Brain microvascular endothelial cell (primary cell): ENCODE measurements at regions not wholly inside any gene's neighbourhood (a gene's known extent, or its start where the extent isn't known, plus 50 kb on each side); places are given as distances from the start of the nearest gene placed in this dataset.

Experiments
- DNase-seq: peaks from one replicate; pipeline ENCODE4 v3.0.0-alpha.2; 2020
- H3K27ac ChIP-seq: fragments of 250-450 bp; sonication (Bioruptor Pico); 2 replicates; pipeline ENCODE4 v1.5.1; 2020; ENCODE audit warnings: mild to moderate bottlenecking, moderate library complexity
- H3K27me3 ChIP-seq: fragments of 250-450 bp; sonication (Bioruptor Pico); replicated peaks from 2 replicates; pipeline ENCODE4 v1.5.1; 2020; ENCODE audit warnings: mild to moderate bottlenecking
- H3K36me3 ChIP-seq: fragments of 250-450 bp; sonication (Bioruptor Pico); replicated peaks from 2 replicates; pipeline ENCODE4 v1.5.1; 2020; ENCODE audit warnings: mild to moderate bottlenecking
- H3K4me3 ChIP-seq: 2 replicates; pipeline ENCODE4 v1.5.1; 2011; ENCODE audit warnings: low read depth, mild to moderate bottlenecking, control low read depth, low read length, moderate library complexity
- in situ Hi-C: cut with HindIII; loops from 2 replicates; pipeline ENCODE4 v1.10.0; 2017; ENCODE audit warnings: low sequenced_read_pairs, low pct_ligation_motif_present
- TF ChIP-seq, protein P1 (sequence below): IDR thresholded peaks from 2 replicates; pipeline ENCODE4 v1.5.1; 2011; ENCODE audit warnings: low read depth, mild to moderate bottlenecking, moderate library complexity, low read length, control low read depth, inconsistent platforms; ENCODE audit errors: missing control alignments

DNA sequence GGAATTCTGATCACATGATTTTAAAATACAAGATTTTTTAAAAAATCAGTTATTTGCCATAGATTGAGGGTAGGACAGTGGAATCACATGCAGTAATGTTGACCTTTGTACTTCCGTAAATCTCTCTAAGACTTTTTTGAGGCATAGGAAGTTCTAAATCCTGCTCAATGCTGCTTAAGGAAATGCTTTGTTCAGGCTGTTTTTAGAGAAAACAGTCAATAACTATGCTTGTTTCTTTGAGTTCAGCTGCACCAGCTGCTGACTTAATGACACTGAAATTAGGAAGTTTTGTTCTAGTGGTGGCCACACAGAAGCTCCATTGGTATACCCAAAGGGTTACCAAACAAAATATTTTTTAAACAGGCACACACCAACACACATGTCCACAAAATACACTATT lies 60.9 kb downstream of the KLF12 start:
- no peak for DNase-seq
- Histone ChIP-seq H3K27me3 (no peaks in the 10 kb centered on the region), H3K4me3 (no peak overlapping the region), H3K36me3 (no peaks in the 10 kb centered on the region), H3K27ac (no peak overlapping the region)
- TF ChIP-seq, protein P1, sequence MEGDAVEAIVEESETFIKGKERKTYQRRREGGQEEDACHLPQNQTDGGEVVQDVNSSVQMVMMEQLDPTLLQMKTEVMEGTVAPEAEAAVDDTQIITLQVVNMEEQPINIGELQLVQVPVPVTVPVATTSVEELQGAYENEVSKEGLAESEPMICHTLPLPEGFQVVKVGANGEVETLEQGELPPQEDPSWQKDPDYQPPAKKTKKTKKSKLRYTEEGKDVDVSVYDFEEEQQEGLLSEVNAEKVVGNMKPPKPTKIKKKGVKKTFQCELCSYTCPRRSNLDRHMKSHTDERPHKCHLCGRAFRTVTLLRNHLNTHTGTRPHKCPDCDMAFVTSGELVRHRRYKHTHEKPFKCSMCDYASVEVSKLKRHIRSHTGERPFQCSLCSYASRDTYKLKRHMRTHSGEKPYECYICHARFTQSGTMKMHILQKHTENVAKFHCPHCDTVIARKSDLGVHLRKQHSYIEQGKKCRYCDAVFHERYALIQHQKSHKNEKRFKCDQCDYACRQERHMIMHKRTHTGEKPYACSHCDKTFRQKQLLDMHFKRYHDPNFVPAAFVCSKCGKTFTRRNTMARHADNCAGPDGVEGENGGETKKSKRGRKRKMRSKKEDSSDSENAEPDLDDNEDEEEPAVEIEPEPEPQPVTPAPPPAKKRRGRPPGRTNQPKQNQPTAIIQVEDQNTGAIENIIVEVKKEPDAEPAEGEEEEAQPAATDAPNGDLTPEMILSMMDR, result no peak
- in situ Hi-C loops, result no loop called here

DNA sequence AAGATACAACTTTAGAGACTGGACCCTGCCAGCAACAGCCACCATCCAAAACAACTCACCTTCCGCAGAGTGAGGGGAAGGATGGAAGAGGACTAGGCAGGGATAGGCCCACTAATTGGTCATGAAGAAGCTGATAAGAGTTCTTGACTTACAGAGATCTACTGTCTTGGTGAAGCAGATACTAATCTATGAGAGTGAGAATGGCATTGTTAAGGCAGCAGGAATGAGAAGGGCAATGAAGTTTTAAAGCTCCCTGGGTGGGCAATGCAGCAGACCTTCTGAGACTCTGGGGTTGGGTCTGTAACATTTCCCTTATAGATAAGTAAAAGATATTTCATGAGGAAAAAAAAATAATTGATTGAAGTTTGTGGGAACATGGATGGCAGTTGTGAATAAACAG lies 63.7 kb downstream of the KLF12 start:
- Histone ChIP-seq H3K27ac (no peak overlapping the region), H3K27me3 (no peaks in the 10 kb centered on the region), H3K36me3 (no peaks in the 10 kb centered on the region), H3K4me3 (no peak overlapping the region)
- TF ChIP-seq, protein P1, result no peak
- in situ Hi-C loops, result no loop called here
- no peak for DNase-seq

DNA sequence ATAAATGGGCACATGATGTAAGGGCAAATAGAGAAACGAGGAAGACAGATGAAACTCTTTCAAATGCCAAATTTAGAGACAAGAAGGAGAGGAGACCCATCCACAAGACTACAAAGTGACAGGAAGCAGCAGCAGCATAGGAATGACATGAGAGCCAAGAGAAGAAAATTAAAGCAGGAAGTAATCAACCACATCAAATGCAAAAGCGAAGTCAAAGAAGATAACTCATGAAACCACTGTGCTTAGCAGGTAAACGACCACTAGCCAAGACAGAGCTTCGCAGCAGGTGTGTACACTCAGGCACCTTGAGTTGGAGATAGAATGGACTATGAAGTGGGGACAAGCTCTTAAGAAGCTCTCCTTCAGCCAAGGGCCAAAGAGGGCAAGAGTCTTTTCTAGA lies 64.1 kb downstream of the KLF12 start:
- Histone ChIP-seq H3K36me3 (no peaks in the 10 kb centered on the region), H3K27me3 (no peaks in the 10 kb centered on the region), H3K4me3 (no peak overlapping the region), H3K27ac (no peak overlapping the region)
- in situ Hi-C loops, result no loop called here
- DNase-seq, result no peak
- TF ChIP-seq, protein P1, result no peak

DNA sequence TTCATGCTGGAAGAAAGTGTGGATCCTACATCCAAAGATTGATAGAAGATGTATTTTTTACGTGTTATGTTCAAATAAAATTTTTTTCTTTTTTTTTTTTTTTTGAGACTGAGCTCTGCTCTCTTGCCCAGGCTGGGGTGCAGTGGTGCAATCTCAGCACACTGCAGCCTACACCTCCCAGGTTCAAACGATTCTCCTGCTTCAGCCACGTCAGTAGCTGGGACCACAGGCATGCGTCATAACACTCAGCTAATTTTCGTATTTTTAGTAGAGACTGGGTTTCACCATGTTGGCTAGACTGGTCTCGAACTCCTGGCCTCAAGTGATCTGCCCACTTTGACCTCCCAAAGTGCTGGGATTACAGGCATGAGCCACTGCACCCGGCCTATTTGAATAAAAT lies 65.7 kb downstream of the KLF12 start:
- no peak for DNase-seq
- TF ChIP-seq, protein P1, result no peak

DNA sequence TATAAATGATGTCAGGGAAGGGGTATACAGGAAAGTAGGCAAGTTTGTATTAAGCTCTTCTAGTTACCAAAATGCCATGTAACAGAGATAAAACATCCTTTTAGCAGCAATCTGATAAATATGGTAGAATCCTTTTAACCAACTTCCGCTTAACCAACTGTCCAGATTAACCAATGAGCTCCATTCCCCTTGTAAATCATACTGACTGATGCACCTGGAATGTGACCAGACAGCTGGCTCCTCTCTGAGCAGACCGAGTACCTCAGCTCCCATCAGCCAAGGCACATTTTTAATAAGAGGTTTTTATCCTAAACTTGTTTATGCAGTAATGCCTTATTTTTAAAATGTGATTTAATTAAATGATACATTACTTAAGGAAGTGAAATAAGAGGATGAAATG lies 66.4 kb downstream of the KLF12 start:
- Histone ChIP-seq H3K27me3 (no peaks in the 10 kb centered on the region), H3K36me3 (no peaks in the 10 kb centered on the region), H3K4me3 (no peak overlapping the region), H3K27ac (no peak overlapping the region)
- TF ChIP-seq, protein P1, result no peak
- in situ Hi-C loops, result no loop called here
- DNase-seq, result no peak

More for the DNA sequence above, 65.7 kb downstream of the KLF12 start:
- H3K4me3 ChIP-seq, result no peak overlapping the region
- H3K27ac ChIP-seq, result no peak overlapping the region
- in situ Hi-C loops, result no loop called here
- H3K27me3 ChIP-seq, result no peaks in the 10 kb centered on the region
- no peaks in the 10 kb centered on the region for H3K36me3 ChIP-seq

DNA sequence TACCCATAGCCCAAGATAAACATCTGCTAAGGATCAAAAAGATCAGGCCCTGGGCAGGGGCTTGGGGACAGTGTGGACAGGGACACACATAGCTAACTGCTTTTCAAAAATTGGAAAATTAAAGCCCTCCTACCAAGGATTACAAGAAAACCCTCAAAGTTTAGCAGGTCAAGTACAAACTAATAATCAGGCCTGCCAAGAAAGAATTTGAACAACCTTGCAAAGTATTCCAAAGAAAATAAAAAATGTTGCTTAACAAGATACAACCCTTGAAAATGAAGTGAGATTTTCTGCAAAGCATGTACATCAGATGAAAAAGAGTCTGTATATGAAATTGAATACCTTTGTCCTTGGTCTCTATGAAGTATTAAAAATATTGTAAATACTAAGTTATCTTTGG lies 67.3 kb downstream of the KLF12 start:
- in situ Hi-C loops, result no loop called here
- Histone ChIP-seq H3K27me3 (no peaks in the 10 kb centered on the region), H3K27ac (no peak overlapping the region), H3K4me3 (no peak overlapping the region), H3K36me3 (no peaks in the 10 kb centered on the region)
- no peak for DNase-seq
- TF ChIP-seq, protein P1, result no peak
